Neuronal stem cell (in vitro differentiated cells): ENCODE measurements at regions not wholly inside any gene's neighbourhood (a gene's known extent, or its start where the extent isn't known, plus 50 kb on each side); places are given as distances from the start of the nearest gene placed in this dataset.
"Not testable (repeated sequence)": the region's sequence is repeated elsewhere in the genome, so short reads cannot be mapped to it uniquely, and the experiment has no call there.

ENCODE experiments used
- DNase-seq: peaks from one replicate; pipeline ENCODE4 v3.0.0-alpha.2; 2013; ENCODE audit warnings: low spot score
- H2AFZ ChIP-seq: one replicate; pipeline ENCODE4 v1.6.1; 2013; ENCODE audit warnings: mild to moderate bottlenecking, low read length, inconsistent platforms
- H2AK5ac ChIP-seq: 2 replicates; pipeline ENCODE4 v1.6.1; 2013; ENCODE audit warnings: low read depth, mild to moderate bottlenecking, inconsistent platforms, low read length, moderate library complexity, mixed read lengths
- H2BK120ac ChIP-seq: 2 replicates; pipeline ENCODE4 v1.6.1; 2013; ENCODE audit warnings: low read depth, mild to moderate bottlenecking, inconsistent platforms, low read length, moderate library complexity, mixed read lengths
- H2BK12ac ChIP-seq: one replicate; pipeline ENCODE4 v1.6.1; 2013; ENCODE audit warnings: low read length, inconsistent platforms
- H2BK15ac ChIP-seq: 2 replicates; pipeline ENCODE4 v1.6.1; 2013; ENCODE audit warnings: mild to moderate bottlenecking, low read length, inconsistent platforms, mixed read lengths
- H2BK5ac ChIP-seq: one replicate; pipeline ENCODE4 v1.6.1; 2013; ENCODE audit warnings: inconsistent platforms, mild to moderate bottlenecking, low read length, moderate library complexity
- H3K14ac ChIP-seq: one replicate; pipeline ENCODE4 v1.6.1; 2013; ENCODE audit warnings: low read length, inconsistent platforms
- H3K18ac ChIP-seq: 2 replicates; pipeline ENCODE4 v1.6.1; 2013; ENCODE audit warnings: low read length, inconsistent platforms
- H3K23ac ChIP-seq: 2 replicates; pipeline ENCODE4 v1.6.1; 2013; ENCODE audit warnings: low read depth, mild to moderate bottlenecking, mixed read lengths, low read length, inconsistent platforms; ENCODE audit not compliant: poor library complexity
- H3K27ac ChIP-seq: replicated peaks from 3 replicates; pipeline ENCODE4 v1.5.1; 2013; ENCODE audit warnings: low read length, inconsistent platforms
- H3K27me3 ChIP-seq, 3 experiments: 2 replicates each; pipeline ENCODE4 v1.6.1; 2013; ENCODE audit warnings: low read length in 3 of 3, mild to moderate bottlenecking in 2 of 3, inconsistent platforms in 1 of 3, low read depth in 1 of 3, mixed read lengths in 1 of 3, moderate library complexity in 1 of 3; ENCODE audit not compliant: control insufficient read depth in 3 of 3, insufficient read depth in 3 of 3
- H3K36me3 ChIP-seq, 2 donors: replicated peaks in 1 of 2; 2 replicates each; pipeline ENCODE4 v1.6.1; 2013; ENCODE audit warnings: low read length in 2 of 2; ENCODE audit not compliant: control insufficient read depth in 2 of 2, insufficient read depth in 2 of 2
- H3K4ac ChIP-seq: 2 replicates; pipeline ENCODE4 v1.6.1; 2013; ENCODE audit warnings: inconsistent platforms, mild to moderate bottlenecking, low read length, moderate library complexity
- H3K4me1 ChIP-seq, 2 donors: 1 replicate in 1 of 2; 2 replicates in 1 of 2; pipeline ENCODE4 v1.6.1; 2013; ENCODE audit warnings: low read length in 2 of 2, low read depth in 1 of 2; ENCODE audit not compliant: control insufficient read depth in 2 of 2, insufficient read depth in 1 of 2
- H3K4me2 ChIP-seq: one replicate; pipeline ENCODE4 v1.6.1; 2013; ENCODE audit warnings: mild to moderate bottlenecking, low read length, inconsistent platforms; ENCODE audit not compliant: insufficient read depth, poor library complexity, severe bottlenecking
- H3K4me3 ChIP-seq, 2 donors: 2 replicates each; pipeline ENCODE4 v1.5.1; 2013; ENCODE audit warnings: low read length in 2 of 2, mild to moderate bottlenecking in 2 of 2, inconsistent platforms in 1 of 2, moderate library complexity in 1 of 2
- H3K79me1 ChIP-seq: one replicate; pipeline ENCODE4 v1.6.1; 2013; ENCODE audit warnings: low read depth, mild to moderate bottlenecking, inconsistent platforms, low read length, moderate library complexity
- H3K9ac ChIP-seq: one replicate; pipeline ENCODE4 v1.6.1; 2013; ENCODE audit warnings: mild to moderate bottlenecking, low read depth, low read length, inconsistent platforms; ENCODE audit not compliant: poor library complexity
- H3K9me3 ChIP-seq, 2 donors: replicated peaks in 1 of 2; 2 replicates each; pipeline versions ENCODE3 to v1.6.1; 2013; ENCODE audit warnings: low read length in 2 of 2, mild to moderate bottlenecking in 2 of 2, inconsistent platforms in 1 of 2, low read depth in 1 of 2, mixed read lengths in 1 of 2, moderate library complexity in 1 of 2; ENCODE audit not compliant: control insufficient read depth in 2 of 2, insufficient read depth in 1 of 2
- H4K8ac ChIP-seq: one replicate; pipeline ENCODE4 v1.6.1; 2013; ENCODE audit warnings: low read depth, mild to moderate bottlenecking, inconsistent platforms, low read length, moderate library complexity
- H4K91ac ChIP-seq: one replicate; pipeline ENCODE4 v1.6.1; 2013; ENCODE audit warnings: low read length, low read depth, mild to moderate bottlenecking, inconsistent platforms; ENCODE audit not compliant: poor library complexity
- WGBS, 2 donors: extraction: QIAGEN DNeasy Blood & Tissue Kit; methylation state at CpG; one replicate each; pipeline ENCODE4 v1.1.7; 2013; ENCODE audit warnings: missing lambda C conversion rate in 2 of 2, mixed read lengths in 1 of 2; ENCODE audit not compliant: insufficient read length in 2 of 2, insufficient replicate concordance in 1 of 2; ENCODE audit errors: extremely low coverage in 2 of 2; 5-methylcytosine and 5-hydroxymethylcytosine counted together

- no peak overlapping the region for H3K4ac ChIP-seq
- H3K9ac ChIP-seq: no peak overlapping the region
- H2BK120ac ChIP-seq: no peak overlapping the region
- no CpG with 5 or more reads among the region's 3 CpGs for WGBS, 2 donors
- H3K14ac ChIP-seq: no peak overlapping the region
- no peak for DNase-seq
- no peak overlapping the region for H3K4me3 ChIP-seq
- H3K23ac ChIP-seq: no peak overlapping the region
- H3K9me3 ChIP-seq: no peaks in the 10 kb centered on the region
- no peak overlapping the region for H2BK5ac ChIP-seq
- no peak overlapping the region for H3K27ac ChIP-seq
- H4K91ac ChIP-seq: no peak overlapping the region
- H3K18ac ChIP-seq: no peak overlapping the region
- no peak overlapping the region for H4K8ac ChIP-seq
- no peak overlapping the region for H2AK5ac ChIP-seq
- H3K4me1 ChIP-seq: no peaks in the 10 kb centered on the region
- no peak overlapping the region for H2BK15ac ChIP-seq
- H3K27me3 ChIP-seq: no peaks in the 10 kb centered on the region
- no peak overlapping the region for H3K4me2 ChIP-seq
- no peak overlapping the region for H2BK12ac ChIP-seq
- H2AFZ ChIP-seq: peak overlapping the region; percentile 13
- H3K36me3 ChIP-seq: no peaks in the 10 kb centered on the region
- H3K79me1 ChIP-seq: no peaks in the 10 kb centered on the region
Measured at GRCh38 chr4:66475596-66475995, 805.3 kb upstream of the EPHA5 start.

- H3K18ac ChIP-seq: no peak overlapping the region
- H3K4me3 ChIP-seq: no peak overlapping the region
- H3K27ac ChIP-seq: no peak overlapping the region
- H3K27me3 ChIP-seq: no peaks in the 10 kb centered on the region
- no CpG with 5 or more reads among the region's 4 CpGs for WGBS, 2 donors
- no peaks in the 10 kb centered on the region for H3K9me3 ChIP-seq
- no peak overlapping the region for H2BK5ac ChIP-seq
- H3K79me1 ChIP-seq: no peaks in the 10 kb centered on the region
- no peaks in the 10 kb centered on the region for H3K36me3 ChIP-seq
- no peak overlapping the region for H2BK15ac ChIP-seq
- H2AFZ ChIP-seq: no peak overlapping the region
- no peak for DNase-seq
- no peak overlapping the region for H4K8ac ChIP-seq
- H3K23ac ChIP-seq: no peak overlapping the region
- H3K14ac ChIP-seq: no peak overlapping the region
- H2BK12ac ChIP-seq: no peak overlapping the region
- no peak overlapping the region for H4K91ac ChIP-seq
- no peak overlapping the region for H2BK120ac ChIP-seq
- H3K4me2 ChIP-seq: no peak overlapping the region
- no peak overlapping the region for H2AK5ac ChIP-seq
- no peaks in the 10 kb centered on the region for H3K4me1 ChIP-seq
- H3K4ac ChIP-seq: no peak overlapping the region
- no peak overlapping the region for H3K9ac ChIP-seq
Measured at GRCh38 chr4:66465111-66465510, 794.8 kb upstream of the EPHA5 start.

GRCh38 chr4:66462890-66463289 lies 792.6 kb upstream of the EPHA5 start:
- H3K9me3 ChIP-seq, H2AK5ac ChIP-seq, H3K4me2 ChIP-seq, H3K79me1 ChIP-seq, H4K8ac ChIP-seq, H3K23ac ChIP-seq, H2BK12ac ChIP-seq, H2BK15ac ChIP-seq, H3K4me3 ChIP-seq, H3K4me1 ChIP-seq, H3K4ac ChIP-seq, H3K18ac ChIP-seq, H3K9ac ChIP-seq, H3K27me3 ChIP-seq, H2AFZ ChIP-seq, H3K27ac ChIP-seq, DNase-seq, H2BK120ac ChIP-seq, H3K14ac ChIP-seq, H2BK5ac ChIP-seq, H3K36me3 ChIP-seq, H4K91ac ChIP-seq: not testable (repeated sequence)
- WGBS, 2 donors: no CpG with 5 or more reads among the region's 7 CpGs

- H3K4me3 ChIP-seq: no peak overlapping the region
- no peak overlapping the region for H3K9ac ChIP-seq
- H4K91ac ChIP-seq: no peak overlapping the region
- H2AK5ac ChIP-seq: no peak overlapping the region
- H3K27ac ChIP-seq: no peak overlapping the region
- H2AFZ ChIP-seq: no peak overlapping the region
- no peaks in the 10 kb centered on the region for H3K27me3 ChIP-seq
- H3K36me3 ChIP-seq: no peaks in the 10 kb centered on the region
- no peak overlapping the region for H2BK12ac ChIP-seq
- H2BK120ac ChIP-seq: no peak overlapping the region
- no peak overlapping the region for H3K4me2 ChIP-seq
- no peak overlapping the region for H3K4ac ChIP-seq
- no peak overlapping the region for H4K8ac ChIP-seq
- H2BK15ac ChIP-seq: no peak overlapping the region
- no peaks in the 10 kb centered on the region for H3K9me3 ChIP-seq
- H3K79me1 ChIP-seq: no peaks in the 10 kb centered on the region
- H3K23ac ChIP-seq: no peak overlapping the region
- no peak overlapping the region for H3K14ac ChIP-seq
- H3K18ac ChIP-seq: no peak overlapping the region
- DNase-seq: no peak
- H2BK5ac ChIP-seq: no peak overlapping the region
- no peaks in the 10 kb centered on the region for H3K4me1 ChIP-seq
Measured at GRCh38 chr4:66451741-66452140, 781.5 kb upstream of the EPHA5 start.
